Gastrocnemius medialis (tissue), 4 donors: ENCODE measurements at regions not wholly inside any gene's neighbourhood (a gene's known extent, or its start where the extent isn't known, plus 50 kb on each side); places are given as distances from the start of the nearest gene placed in this dataset.

Source experiments
- CTCF ChIP-seq, 5 experiments: fragments of 450-650 bp in 3 of 5; fragments of 200-600 bp in 2 of 5; sonication (generic) in 2 of 5; IDR thresholded peaks in 4 of 5; conservative IDR thresholded peaks in 1 of 5; 1 replicate in 4 of 5; 2 replicates in 1 of 5; pipeline ENCODE4 v1.5.1; 2016 to 2019; ENCODE audit warnings: antibody characterized with exemption in 5 of 5, mild to moderate bottlenecking in 3 of 5, moderate library complexity in 3 of 5
- POLR2A ChIP-seq, 2 donors: fragments of 450-650 bp; IDR thresholded peaks; one replicate each; pipeline ENCODE4 v1.6.1; 2017; ENCODE audit warnings: antibody characterized with exemption in 2 of 2, mild to moderate bottlenecking in 2 of 2, moderate library complexity in 2 of 2

GRCh38 chr19:30817197-30817596 lies 445.0 kb downstream of the ZNF536 start:
- TF ChIP-seq POLR2A (IDR thresholded peaks at IDR 0.05) (no peak), CTCF (IDR thresholded peaks at IDR 0.05 in 4 of 5, conservative IDR thresholded peaks at IDR 0.05 in 1 of 5) (no peak)
